ENCODE measurements at regions not wholly inside any gene's neighbourhood (a gene's known extent, or its start where the extent isn't known, plus 50 kb on each side); places are given as distances from the start of the nearest gene placed in this dataset.

DNA sequence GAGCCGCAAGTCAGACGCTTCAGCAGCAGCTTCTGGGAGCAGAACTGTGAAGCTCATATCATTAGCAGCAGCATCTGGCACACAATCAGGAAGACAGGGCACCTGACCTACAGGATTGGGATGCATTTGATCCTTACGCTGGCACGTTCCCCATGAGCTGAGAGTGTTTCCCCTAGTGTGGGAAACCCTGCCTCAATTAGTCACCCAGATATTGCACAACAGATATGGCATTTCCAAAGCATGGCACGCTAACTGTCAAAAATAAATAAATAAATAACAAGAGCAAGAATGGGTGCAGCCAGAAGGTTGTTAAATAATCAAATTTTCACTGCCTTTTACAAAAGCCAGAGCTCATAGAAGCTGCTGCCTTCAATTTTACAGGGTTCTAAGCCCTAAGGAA, 189.6 kb upstream of the THBS1 start:
- Mint-ChIP-seq H3K27ac (ENCODE audit: unreplicated experiment) (no peak overlapping the region), H3K36me3 (ENCODE audit: unreplicated experiment) (no peaks in the 10 kb centered on the region), H3K4me3 (ENCODE audit: unreplicated experiment) (no peak overlapping the region), H3K27me3 (ENCODE audit: unreplicated experiment) (peaks cover 5% of the 10 kb centered on the region), H3K9me3 (ENCODE audit: unreplicated experiment) (no peaks in the 10 kb centered on the region), H3K4me1 (ENCODE audit: unreplicated experiment) (no peaks in the 10 kb centered on the region)
- no peak for DNase-seq (ENCODE audit: extremely low spot score, unreplicated experiment)
- TF ChIP-seq CTCF (IDR thresholded peaks at IDR 0.05) = no peak

GRCh38 chr15:39392469-39393047, 188.3 kb upstream of the THBS1 start:
- no peak overlapping the region for H3K27ac Mint-ChIP-seq (ENCODE audit: unreplicated experiment)
- no peaks in the 10 kb centered on the region for H3K9me3 Mint-ChIP-seq (ENCODE audit: unreplicated experiment)
- no peak for TF ChIP-seq CTCF (IDR thresholded peaks at IDR 0.05)
- peaks cover 5% of the 10 kb centered on the region for H3K27me3 Mint-ChIP-seq (ENCODE audit: unreplicated experiment)
- H3K4me3 Mint-ChIP-seq (ENCODE audit: unreplicated experiment) = no peak overlapping the region
- peaks cover 3% of the 10 kb centered on the region for H3K4me1 Mint-ChIP-seq (ENCODE audit: unreplicated experiment)
- no peaks in the 10 kb centered on the region for H3K36me3 Mint-ChIP-seq (ENCODE audit: unreplicated experiment)
- no peak for DNase-seq (ENCODE audit: extremely low spot score, unreplicated experiment)

DNA sequence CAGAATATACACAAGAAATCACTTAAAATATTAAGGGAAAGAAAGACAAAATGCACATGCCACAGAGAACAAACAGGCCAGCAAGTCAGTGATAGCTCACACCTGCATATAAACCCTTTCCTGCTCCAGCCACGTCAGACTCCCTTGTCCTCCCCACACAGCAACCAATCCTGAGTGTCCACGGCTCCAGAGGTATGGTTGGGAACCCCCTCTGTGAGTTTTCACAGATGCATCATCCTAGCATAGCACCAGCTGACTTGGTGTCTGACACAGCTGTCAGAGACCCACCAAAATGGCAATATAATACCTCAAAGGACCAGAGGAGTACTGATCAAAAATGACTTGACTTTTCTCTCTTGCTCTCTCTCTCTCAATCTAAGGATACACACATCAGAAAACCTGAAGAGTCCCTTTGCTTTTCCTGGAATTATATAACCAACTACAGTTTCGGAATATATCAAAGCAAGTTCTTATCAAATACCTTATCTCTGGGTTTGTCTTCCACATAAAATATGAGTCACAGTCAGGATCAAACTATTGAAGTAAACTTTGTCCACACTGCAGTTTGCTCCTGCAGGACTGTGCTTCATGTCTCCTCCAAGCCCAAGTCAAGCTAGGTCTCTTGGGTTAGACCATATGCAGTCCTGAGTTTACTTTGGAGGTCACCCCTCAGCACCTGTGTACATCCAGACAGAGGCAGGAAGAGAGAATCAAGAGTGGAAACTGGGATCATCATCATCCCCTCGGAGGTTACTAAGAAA, 187.1 kb upstream of the THBS1 start:
- TF ChIP-seq CTCF (IDR thresholded peaks at IDR 0.05) = no peak
- DNase-seq (ENCODE audit: extremely low spot score, unreplicated experiment) = no peak
- no peak overlapping the region for H3K27ac Mint-ChIP-seq (ENCODE audit: unreplicated experiment)
- peaks cover 5% of the 10 kb centered on the region for H3K27me3 Mint-ChIP-seq (ENCODE audit: unreplicated experiment)
- no peaks in the 10 kb centered on the region for H3K9me3 Mint-ChIP-seq (ENCODE audit: unreplicated experiment)
- no peak overlapping the region for H3K4me3 Mint-ChIP-seq (ENCODE audit: unreplicated experiment)
- H3K4me1 Mint-ChIP-seq (ENCODE audit: unreplicated experiment) = peaks cover 3% of the 10 kb centered on the region
- H3K36me3 Mint-ChIP-seq (ENCODE audit: unreplicated experiment) = no peaks in the 10 kb centered on the region

- TF ChIP-seq CTCF (IDR thresholded peaks at IDR 0.05) = no peak
- Mint-ChIP-seq H3K27ac (ENCODE audit: unreplicated experiment) (no peak overlapping the region), H3K4me3 (ENCODE audit: unreplicated experiment) (no peak overlapping the region), H3K9me3 (ENCODE audit: unreplicated experiment) (no peaks in the 10 kb centered on the region), H3K4me1 (ENCODE audit: unreplicated experiment) (peaks cover 3% of the 10 kb centered on the region), H3K27me3 (ENCODE audit: unreplicated experiment) (peaks cover 5% of the 10 kb centered on the region), H3K36me3 (ENCODE audit: unreplicated experiment) (no peaks in the 10 kb centered on the region)
- no peak for DNase-seq (ENCODE audit: extremely low spot score, unreplicated experiment)
Measured at GRCh38 chr15:39394496-39394895, 186.4 kb upstream of the THBS1 start.

DNA sequence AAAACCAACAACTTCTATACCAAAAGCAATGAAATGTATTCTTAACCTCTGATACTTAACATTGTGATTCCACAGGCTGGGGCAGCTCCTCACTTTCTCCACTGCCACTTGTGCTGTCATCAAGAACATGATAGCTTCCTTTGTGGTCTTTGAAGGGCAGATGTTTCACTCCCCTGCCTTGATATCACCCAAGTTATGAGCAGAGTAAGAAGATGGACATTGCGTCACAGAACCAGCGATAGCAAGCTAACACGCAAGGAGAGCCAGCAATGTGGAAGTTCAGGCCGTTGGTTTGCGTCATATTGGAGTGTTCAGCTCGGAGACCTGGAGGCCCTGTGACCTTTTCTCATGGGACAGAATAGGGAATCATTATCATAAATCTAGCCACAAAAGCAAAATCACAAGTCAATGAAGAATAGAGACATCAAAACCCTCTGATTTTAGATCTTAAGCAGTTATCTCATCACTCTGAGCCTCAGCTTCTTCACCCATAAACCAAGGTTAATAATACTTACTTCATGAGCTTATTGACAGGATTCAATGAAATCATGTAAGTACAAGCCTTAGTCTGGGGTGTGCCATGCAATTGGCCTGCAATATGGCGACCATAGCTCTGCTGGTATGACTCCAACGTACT, 183.8 kb upstream of the THBS1 start:
- H3K9me3 Mint-ChIP-seq (ENCODE audit: unreplicated experiment) = no peaks in the 10 kb centered on the region
- no peak for DNase-seq (ENCODE audit: extremely low spot score, unreplicated experiment)
- no peak for TF ChIP-seq CTCF (IDR thresholded peaks at IDR 0.05)
- H3K27me3 Mint-ChIP-seq (ENCODE audit: unreplicated experiment) = peaks cover under 1% of the 10 kb centered on the region
- H3K4me3 Mint-ChIP-seq (ENCODE audit: unreplicated experiment) = no peak overlapping the region
- no peak overlapping the region for H3K27ac Mint-ChIP-seq (ENCODE audit: unreplicated experiment)
- H3K36me3 Mint-ChIP-seq (ENCODE audit: unreplicated experiment) = no peaks in the 10 kb centered on the region
- peaks cover 9% of the 10 kb centered on the region for H3K4me1 Mint-ChIP-seq (ENCODE audit: unreplicated experiment)

Data from osteocyte (in vitro differentiated cells).